ENCODE measurements at regions not wholly inside any gene's neighbourhood (a gene's known extent, or its start where the extent isn't known, plus 50 kb on each side); places are given as distances from the start of the nearest gene placed in this dataset.

- no peak for TF ChIP-seq ZNF274 (IDR thresholded peaks at IDR 0.05; ENCODE audit: low read depth, low read length)
- TF ChIP-seq YY1 (IDR thresholded peaks at IDR 0.05; ENCODE audit: insufficient read depth, insufficient read length), result no peak
- no peak for TF ChIP-seq SUZ12 (IDR thresholded peaks at IDR 0.05; ENCODE audit: extremely low read depth, insufficient read depth, insufficient read length)
Observed at GRCh38 chr13:90979059-90979458, 368.4 kb upstream of the MIR17HG start.
